G401 (cell line): ENCODE measurements at regions not wholly inside any gene's neighbourhood (a gene's known extent, or its start where the extent isn't known, plus 50 kb on each side); places are given as distances from the start of the nearest gene placed in this dataset.

Experiments used
- DNase-seq: peaks from one replicate; pipeline ENCODE4 v3.0.0-alpha.2; 2015; ENCODE audit warnings: low spot score
- in situ Hi-C: cut with HindIII; loops from 2 replicates; pipeline ENCODE4 v1.10.0; 2016; ENCODE audit warnings: low sequenced_read_pairs, mixed read lengths

DNA sequence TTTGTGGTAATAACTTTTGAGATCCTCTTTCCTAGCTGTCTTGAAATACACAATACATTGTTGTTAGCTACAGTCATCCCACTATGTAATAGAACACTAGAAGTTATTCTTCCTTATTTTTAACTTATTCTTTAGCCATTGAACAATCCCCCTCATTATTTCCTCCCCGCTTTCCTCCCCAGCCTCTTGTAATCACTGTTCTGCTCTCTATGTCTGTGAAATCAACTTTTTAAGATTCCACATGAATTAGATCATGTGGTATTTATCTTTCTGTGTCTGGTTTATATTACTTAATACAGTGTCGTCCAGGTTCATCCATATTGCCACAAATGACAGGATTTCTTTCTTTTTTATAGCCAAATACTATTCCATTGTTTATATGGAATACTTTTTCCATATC lies 72.9 kb downstream of the SLC10A2 start:
- no peak for DNase-seq
- in situ Hi-C loops: no loop called here

DNA sequence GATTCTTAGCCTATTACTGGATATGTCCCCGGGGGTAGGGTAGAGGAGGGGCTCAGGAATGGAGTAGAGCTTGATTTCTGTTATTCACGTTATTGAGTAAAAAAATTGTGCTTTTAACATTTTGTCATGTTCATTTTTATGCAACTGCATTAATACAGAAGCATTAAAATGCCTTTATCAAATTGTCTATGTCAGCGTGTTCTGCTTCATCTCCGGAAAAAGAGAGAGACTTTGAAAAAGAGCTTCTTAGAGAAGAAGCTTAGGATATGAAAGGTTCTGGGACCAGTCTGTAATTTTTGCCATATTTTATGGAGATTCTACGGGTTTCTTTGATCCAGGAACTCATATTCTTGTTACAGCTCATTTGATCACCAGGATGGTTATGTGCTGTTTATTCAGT lies 82.0 kb downstream of the SLC10A2 start:
- DNase-seq: no peak
- in situ Hi-C loops: no loop called here

DNA sequence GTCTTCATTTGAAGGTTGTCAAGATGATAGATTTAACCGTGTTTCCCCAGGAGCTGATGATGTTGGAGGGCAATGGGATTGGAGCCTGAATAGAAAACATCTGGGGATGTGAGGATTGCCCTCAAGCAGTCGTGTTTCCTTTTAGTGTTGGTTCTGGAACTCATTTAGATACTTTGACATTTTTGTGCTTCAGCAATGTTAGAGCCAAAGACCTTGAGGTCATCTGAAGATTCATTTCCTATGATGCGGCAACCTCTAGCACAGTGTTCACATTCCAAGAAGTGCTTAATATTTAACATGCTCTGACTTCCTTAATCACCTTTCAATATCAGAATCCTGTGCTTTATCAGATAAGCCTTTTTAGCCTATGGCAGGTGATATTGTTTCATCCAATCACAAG lies 82.7 kb downstream of the SLC10A2 start:
- in situ Hi-C loops: no loop called here

DNA sequence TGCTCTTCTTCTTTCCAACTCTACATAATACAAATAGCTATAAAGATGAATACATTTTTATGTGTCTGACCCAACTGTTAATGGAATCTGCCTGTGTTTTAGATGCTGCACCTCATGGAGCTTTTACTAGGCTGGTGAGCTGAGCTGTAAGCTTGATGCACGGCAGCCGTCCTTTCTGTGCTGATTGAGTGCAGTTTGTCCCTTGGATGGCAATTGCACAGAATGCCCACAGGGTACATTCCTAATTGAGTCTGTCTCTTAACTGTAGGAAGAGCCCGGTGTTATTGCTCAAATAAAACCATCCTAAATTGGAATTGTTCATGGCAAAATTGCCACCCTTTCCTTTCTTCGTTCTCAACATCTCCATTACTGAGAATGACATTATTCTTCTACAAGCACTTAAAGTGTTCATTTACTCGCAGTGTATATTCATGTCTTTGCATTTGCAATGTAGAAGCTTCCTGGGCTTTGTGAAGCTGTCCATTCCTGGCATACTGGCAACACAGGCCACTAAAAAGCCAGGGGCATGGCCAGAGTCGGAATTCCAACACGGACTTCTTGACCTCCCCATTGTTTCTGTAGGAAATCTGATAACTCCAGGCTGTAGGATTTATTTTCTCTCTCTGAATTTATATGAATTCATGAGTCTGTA lies 85.8 kb downstream of the SLC10A2 start:
- peak; percentile 19 for DNase-seq
- in situ Hi-C loops: no loop called here

More for the DNA sequence above, 82.7 kb downstream of the SLC10A2 start:
- no peak for DNase-seq

DNA sequence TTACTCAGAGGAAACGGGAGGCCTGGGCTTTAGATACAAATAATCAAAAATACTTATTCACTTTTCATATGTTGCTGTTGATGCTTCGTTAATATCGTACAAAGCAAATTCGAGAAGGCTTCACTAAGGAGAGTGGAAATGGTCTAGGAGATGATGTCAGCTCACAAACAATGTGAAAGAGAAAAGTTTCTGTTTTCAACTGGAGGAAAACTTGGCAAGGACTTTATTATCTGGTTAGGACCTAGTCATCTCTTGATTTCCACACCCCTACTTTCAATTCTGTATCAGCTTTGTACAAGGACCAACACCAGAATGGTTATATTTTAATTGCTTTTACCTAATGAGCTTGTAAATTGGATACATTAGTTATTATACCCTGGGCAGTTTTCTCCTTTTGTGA lies 88.0 kb downstream of the SLC10A2 start:
- in situ Hi-C loops: no loop called here
- no peak for DNase-seq

DNA sequence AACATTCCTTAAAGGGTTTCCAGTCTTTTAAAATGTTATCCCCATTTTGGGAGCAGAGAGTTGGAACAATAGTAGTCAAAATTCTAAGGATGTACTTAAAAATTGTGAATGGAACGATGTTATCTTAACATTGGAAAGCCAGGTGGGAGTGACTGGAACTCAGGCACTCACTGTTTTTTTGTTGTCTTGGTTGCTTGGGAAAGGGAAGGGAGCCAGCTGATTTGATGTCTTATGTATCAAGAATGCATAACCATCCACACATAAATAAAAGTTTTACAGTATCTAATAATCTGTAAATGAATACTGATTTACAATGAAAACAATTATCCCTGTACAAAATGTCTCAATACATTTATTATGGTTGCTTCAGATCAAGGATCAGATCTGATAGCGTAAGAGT lies 88.7 kb downstream of the SLC10A2 start:
- DNase-seq: no peak
- in situ Hi-C loops: no loop called here

DNA sequence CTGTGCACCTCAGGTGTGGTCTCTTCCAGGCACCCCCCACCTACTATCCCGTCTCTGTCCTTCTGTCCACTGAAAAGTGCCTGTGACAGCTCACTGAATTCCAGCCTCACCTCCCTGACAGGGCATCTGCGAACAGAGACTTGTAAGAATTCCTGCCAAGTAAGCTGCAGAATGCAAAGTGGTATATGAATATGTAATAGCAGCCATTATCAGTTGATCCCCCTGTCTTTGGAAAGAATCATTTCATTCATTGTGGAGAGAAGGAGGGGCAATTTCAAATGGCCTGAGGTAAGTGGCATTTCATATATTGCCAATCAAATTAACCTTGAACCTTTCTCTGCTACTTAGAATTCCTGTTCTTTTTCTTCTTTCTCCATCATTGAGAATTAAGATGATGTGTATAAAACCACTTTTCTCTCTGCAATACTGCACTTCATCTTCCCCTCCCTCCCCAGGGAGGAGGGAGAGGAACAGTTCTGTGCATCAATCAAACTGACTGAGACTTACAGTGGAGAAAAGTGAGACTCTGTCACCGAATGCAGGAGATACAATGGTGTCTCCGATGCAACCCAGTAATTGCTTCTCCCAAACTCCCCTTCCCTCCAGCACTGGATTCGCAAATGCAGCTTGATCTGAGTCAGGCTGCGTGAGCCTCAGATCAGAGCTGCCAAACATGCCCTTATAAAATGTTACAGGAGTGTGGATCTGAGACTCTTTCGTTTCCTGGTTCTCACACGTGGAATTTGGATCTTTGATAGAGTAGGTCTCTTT lies 91.7 kb downstream of the SLC10A2 start:
- in situ Hi-C loops: no loop called here

DNA sequence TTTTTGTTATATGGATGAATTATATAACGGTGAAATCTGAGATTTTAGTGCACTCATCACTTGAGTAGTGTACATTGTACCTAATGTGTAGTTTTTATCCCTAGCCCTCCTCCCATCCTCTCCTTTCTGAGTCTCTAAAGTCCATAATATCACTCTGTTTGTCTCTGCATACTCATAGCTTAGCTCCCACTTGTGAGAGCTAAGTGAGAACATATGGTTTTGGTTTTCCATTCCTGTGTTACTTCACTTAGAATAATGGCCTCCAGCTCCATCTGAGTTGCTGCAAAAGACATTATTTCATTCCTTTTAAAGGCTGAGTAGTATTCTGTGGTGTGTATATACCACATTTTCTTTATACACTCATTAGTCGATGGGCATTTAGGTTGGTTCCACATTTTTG lies 94.0 kb downstream of the SLC10A2 start:
- in situ Hi-C loops: no loop called here
- DNase-seq: no peak

More for the DNA sequence above, 91.7 kb downstream of the SLC10A2 start:
- DNase-seq: no peak

DNA sequence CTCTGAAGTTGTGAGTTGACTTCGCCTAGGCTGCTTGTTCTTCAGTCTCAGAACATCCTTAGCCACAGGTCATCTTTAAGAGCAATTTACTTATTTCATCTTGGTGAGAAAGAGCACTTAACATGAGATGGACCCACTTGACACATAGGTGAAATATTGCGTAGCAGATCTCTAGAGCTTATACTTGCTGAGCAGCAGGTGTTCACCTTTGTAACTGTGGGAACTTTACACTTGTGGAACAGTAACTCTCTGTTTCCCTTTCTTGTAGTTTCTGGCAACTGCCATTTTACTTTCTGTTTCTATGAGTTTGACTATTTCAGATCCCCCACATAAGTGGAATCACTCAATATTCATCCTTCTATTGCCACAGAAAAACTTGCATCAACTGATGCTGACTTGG lies 95.7 kb downstream of the SLC10A2 start:
- in situ Hi-C loops: no loop called here
- DNase-seq: no peak

DNA sequence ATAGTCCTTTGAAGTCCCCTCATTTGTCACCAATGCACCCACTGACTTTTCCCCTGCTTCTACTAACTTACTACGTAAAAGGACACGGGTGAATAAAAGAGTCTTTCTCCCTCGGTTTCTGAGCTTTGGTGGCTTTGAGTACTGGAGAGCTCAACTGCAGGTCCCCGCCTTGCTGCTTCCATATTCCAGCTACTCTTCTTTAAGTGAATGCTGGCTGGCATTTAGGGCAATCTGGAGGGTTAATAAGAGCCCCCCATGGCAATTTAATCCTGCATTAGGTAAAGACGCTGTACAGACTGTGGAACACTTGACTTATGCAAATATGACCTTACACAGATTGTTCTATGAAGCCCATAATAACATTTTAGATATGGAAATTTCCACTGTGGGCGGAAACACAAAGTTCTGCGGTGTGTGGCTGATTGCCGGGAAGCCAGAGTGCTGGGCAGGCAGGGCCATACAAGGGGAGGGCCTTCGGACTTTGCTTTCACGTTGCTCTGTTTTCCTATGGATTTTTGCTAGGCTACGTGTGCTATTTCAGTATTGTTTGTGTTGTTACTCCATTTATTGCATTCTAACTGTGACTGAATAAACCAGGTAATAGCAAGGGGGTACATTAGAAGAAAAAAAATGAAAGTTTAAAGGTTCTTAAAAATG lies 97.5 kb downstream of the SLC10A2 start:
- in situ Hi-C loops: no loop called here
- DNase-seq: no peak

DNA sequence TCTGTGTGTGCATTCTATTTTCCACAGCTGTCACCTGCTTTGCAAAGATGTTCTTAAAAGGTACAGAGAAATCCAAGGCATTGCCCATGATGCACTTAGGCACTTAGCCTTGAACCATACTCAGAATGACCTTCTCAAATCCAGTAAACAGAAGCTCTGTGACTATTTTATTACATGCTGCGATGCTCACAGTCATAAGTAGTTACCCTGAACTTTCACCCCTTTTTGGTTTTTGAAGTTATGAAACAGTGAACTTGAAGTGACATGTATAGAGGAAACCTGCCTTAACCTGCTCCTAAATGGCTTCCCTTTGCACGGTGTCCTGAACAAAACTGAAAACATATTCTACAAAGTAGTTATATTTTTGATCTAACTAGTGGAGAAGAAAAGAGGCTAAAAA lies 100.4 kb downstream of the SLC10A2 start:
- in situ Hi-C loops: no loop called here
- no peak for DNase-seq

DNA sequence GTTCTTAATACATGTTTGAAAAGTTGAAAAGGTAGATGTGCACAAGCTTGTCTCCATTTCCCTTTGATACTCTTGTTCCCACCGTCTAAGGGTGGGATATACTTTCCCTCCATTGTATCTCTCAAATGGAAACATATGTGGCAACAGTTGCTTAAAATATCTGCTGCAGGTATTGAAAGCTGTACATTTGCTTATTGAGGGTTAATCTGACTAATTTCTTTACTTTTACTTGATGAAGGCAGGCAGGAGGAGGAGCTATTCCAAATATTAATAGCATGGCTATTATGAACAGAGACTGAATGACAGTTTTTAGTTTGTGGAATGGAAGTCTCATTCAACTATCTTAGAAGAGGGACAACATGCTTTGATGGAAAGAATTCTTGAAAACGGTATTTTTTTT lies 103.8 kb downstream of the SLC10A2 start:
- in situ Hi-C loops: no loop called here
- DNase-seq: no peak

DNA sequence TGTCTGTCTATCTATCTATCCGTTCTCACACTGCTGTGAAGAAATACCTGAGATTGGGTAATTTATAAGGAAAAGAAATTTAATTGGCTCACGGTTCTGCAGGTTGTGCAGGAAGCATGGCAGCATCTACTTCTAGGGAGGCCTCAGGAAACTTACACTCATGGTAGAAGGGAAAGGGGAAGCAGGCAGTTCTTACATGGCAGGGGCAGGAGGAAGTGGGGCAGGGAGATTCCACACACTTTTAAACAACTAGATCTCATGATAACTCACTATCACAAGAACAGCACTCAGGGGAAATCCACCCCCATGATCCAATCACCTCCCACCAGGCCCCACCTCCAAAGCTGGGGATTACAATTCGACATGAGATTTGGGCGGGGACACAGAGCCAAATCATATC lies 105.3 kb downstream of the SLC10A2 start:
- in situ Hi-C loops: no loop called here
- no peak for DNase-seq

DNA sequence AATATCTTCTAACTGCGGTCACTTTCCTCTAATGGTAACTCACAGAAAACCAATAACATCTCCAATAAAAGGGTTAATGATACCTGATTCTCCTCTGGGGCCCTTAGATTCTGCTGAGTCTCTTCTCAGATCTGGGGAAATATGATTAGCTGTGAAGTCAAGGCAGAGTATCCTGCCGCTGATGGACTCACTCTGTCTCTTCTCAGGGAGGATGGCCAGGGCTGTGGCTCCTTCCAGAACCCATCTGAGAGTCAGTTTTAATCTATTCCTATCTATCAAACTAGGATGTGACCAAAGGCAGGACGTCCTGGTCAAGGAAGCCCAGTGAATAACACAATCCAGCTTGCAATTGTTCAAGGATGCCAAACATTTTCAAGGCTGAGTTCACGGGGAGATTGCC lies 109.8 kb downstream of the SLC10A2 start:
- in situ Hi-C loops: no loop called here
- no peak for DNase-seq

DNA sequence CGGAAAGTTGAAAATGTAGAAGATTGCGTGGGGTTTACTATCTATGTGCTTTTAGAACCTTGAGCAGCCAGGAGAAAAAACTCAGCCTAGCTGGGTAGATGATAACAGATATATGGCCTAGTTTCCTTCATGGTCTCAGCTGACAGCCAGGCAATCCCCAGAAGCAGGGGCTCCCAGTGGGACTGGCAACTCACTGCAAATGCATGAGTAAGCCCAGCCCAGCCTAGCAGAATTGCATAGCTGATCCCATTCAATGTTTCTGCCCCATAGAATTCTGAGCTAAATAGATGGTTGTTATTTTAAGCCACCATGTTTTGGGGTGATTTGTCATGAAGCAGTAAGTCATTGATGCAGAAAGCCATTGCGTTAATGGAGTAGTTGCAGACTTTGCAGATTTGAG lies 108.5 kb downstream of the ERCC5 start:
- in situ Hi-C loops: no loop called here
- no peak for DNase-seq

DNA sequence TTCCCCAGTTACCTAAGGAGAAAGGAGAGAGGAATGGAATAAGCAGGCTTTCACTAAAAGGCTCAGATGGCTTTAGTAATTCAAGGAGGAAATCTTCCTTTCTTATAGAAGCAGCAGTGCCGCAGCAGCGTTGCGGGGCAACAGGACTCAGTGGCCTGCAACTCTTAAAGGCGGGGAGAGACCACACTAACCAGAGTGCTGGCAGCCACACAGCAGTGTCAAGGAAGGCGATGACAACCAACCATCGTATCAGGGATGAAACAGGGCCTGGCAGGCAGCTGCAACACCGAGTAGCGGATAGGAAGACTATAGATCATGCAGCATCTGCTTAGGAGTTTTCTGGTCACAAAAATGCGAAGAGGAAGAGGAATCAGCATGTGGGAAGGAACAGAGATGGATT lies 106.0 kb downstream of the ERCC5 start:
- DNase-seq: no peak
- in situ Hi-C loops: no loop called here

DNA sequence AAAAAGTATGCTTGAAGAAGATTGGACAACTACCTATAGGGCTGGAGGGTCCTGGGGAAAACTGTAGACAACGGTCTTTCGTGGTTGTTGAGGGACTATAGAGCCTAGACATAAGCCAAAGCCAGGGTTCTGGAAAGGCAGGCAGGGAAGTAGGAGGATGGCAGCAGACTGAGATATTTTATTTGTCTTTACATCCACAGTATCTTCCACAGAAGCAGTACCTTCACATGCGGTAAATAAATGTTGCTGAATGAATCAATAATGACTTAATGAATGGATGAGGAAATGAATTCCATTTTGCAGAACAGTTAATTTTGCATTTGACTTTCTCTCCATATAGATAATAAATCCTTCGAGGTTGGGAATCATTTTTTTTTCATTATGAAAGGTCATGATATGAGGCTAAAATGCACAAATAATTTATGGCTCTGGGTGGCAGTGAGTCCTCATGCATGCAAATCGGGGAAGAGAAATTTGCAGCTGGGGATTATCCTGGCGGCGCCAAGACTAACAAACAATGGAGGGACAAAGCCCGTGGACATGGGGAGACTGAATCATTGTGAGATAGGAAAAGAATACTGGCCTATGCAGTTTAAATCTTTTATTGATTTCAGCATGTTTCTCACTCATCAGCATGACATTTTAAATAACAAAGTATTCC lies 102.0 kb downstream of the ERCC5 start:
- peak; percentile 72 for DNase-seq
- in situ Hi-C loops: no loop called here

DNA sequence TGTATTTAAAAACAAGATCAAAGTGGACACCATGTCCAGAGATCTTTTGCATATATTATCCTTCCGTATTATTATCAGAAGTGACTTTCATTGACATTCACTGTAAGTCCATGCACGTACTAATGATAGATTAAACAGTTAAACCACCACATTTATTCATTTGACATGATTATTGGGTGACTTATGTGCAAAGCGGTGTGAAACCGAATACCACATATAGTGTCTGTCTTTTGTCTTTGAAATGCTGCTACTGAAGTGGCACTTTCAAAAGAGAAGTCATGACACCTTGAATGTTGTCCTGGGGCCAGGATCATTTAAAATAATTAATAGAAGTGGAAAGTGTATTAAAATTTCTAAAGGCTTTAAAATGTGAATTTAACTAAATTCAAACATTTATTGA lies 100.1 kb downstream of the ERCC5 start:
- in situ Hi-C loops: no loop called here
- no peak for DNase-seq

DNA sequence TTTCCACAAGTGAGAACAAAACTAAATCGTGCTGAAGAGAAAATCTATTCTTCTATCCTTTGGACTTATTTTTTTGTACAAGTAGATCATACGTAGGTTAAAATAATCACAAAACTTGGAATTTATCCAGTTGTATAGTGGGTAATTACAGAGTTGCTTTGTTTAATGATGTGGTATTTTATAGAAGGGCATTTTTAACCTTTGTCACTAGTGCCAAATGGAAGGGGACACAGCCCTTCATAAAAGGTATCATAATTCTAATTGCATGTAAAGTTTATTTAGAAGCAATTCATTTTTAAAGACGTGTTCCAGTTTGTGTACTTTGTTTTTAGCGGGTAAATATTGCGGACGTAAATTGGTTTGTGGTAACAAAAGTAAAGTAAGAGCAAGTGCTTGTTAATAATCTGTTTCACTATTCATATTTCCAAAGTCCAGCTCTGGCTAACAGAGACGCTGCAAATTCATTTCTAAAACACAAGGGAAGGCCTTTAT lies 99.5 kb downstream of the ERCC5 start:
- no peak for DNase-seq
- in situ Hi-C loops: no loop called here

DNA sequence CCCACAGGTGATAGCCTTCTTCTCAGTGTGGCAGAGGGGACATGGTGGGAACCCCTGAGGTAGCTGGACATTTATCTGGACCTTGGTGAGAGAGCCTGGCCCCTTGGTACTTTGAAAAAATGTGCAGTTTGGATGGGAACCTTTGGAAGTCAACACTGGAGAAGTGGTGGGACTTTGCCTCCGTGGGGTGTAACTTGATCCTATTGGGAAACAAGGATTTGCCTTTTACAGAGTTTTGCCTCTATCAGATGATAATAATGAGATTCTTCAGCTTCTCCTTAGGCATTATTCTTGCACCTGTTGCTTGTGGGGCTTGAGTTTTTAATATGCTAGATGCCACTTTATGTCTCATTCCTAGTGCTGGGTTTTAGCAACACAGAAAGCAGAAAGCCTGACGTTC lies 99.0 kb downstream of the ERCC5 start:
- no peak for DNase-seq
- in situ Hi-C loops: no loop called here
